Spleen (tissue), 7 donors: ENCODE measurements at regions not wholly inside any gene's neighbourhood (a gene's known extent, or its start where the extent isn't known, plus 50 kb on each side); places are given as distances from the start of the nearest gene placed in this dataset.

ENCODE experiments used
- CTCF ChIP-seq, 11 experiments: fragments of 200-600 bp in 7 of 11; fragments of 450-650 bp in 4 of 11; sonication (generic) in 4 of 11; IDR thresholded peaks in 8 of 11; conservative IDR thresholded peaks in 3 of 11; 1 replicate in 7 of 11; 2 replicates in 4 of 11; pipeline versions ENCODE4 v1.4.0 to v1.8.0; 2016 to 2021; ENCODE audit warnings: antibody characterized with exemption in 11 of 11, inconsistent platforms in 4 of 11, mild to moderate bottlenecking in 1 of 11
- POLR2AphosphoS5 ChIP-seq, 3 donors: sonication (generic); formaldehyde crosslinking; IDR thresholded peaks; one replicate each; pipeline ENCODE4 v1.5.1; 2017; ENCODE audit warnings: antibody characterized with exemption in 3 of 3
- donor health status: DM: no; HTN: no; CAD: no; lungs with moderate emphysema.
- donor health status: DM: no; HTN: no; CAD: no.
- donor health status: DM: no; HTN: no; CAD: no.

GRCh38 chr7:138402749-138403148, 57.3 kb upstream of the TRIM24 start:
- no peak for TF ChIP-seq CTCF (IDR thresholded peaks at IDR 0.05 in 8 of 11, conservative IDR thresholded peaks at IDR 0.05 in 3 of 11)
- TF ChIP-seq POLR2AphosphoS5 (IDR thresholded peaks at IDR 0.05) = no peak
